Panc1 (cell line): ENCODE measurements at regions not wholly inside any gene's neighbourhood (a gene's known extent, or its start where the extent isn't known, plus 50 kb on each side); places are given as distances from the start of the nearest gene placed in this dataset.

ENCODE experiments used
- TF ChIP-seq, protein P1 (sequence below): fragments of 450-650 bp; IDR thresholded peaks from 2 replicates; pipeline ENCODE4 v1.5.1; 2017; ENCODE audit warnings: mild to moderate bottlenecking
- TF ChIP-seq, protein P2 (sequence below), 2 experiments: IDR thresholded peaks; 2 replicates each; pipeline ENCODE4 v1.6.1; 2011 to 2012; ENCODE audit warnings: low read depth in 2 of 2, control low read depth in 1 of 2, low read length in 1 of 2, mild to moderate bottlenecking in 1 of 2, moderate library complexity in 1 of 2; ENCODE audit not compliant: insufficient read depth in 1 of 2

DNA sequence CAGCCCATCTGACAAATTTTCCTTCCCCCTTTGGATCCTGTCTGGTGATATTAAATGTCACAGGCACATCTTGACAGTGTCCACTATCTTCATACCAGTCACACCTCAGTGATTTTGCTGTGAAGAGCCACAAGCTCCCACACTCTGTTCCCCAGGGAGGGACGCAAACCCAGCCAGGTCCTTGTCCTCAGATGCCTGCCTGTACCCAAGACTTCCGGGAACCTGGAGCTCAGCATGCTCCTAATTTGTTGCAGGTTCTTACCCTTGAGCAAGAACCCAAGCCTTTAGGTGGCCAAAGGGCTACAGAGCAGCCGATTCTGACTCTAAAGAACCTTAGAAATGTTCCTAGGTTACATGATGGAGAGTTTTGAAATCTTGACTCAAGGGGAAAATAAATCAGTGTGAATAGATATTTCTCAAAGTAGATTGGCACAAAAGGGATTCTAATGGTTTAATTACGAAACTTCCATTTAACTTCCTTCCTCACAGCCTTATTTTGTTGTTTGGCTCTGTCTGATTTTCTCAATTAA lies 66.2 kb upstream of the MTHFD1L start:
- TF ChIP-seq, protein P1, sequence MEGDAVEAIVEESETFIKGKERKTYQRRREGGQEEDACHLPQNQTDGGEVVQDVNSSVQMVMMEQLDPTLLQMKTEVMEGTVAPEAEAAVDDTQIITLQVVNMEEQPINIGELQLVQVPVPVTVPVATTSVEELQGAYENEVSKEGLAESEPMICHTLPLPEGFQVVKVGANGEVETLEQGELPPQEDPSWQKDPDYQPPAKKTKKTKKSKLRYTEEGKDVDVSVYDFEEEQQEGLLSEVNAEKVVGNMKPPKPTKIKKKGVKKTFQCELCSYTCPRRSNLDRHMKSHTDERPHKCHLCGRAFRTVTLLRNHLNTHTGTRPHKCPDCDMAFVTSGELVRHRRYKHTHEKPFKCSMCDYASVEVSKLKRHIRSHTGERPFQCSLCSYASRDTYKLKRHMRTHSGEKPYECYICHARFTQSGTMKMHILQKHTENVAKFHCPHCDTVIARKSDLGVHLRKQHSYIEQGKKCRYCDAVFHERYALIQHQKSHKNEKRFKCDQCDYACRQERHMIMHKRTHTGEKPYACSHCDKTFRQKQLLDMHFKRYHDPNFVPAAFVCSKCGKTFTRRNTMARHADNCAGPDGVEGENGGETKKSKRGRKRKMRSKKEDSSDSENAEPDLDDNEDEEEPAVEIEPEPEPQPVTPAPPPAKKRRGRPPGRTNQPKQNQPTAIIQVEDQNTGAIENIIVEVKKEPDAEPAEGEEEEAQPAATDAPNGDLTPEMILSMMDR, result no peak
- TF ChIP-seq, protein P2, sequence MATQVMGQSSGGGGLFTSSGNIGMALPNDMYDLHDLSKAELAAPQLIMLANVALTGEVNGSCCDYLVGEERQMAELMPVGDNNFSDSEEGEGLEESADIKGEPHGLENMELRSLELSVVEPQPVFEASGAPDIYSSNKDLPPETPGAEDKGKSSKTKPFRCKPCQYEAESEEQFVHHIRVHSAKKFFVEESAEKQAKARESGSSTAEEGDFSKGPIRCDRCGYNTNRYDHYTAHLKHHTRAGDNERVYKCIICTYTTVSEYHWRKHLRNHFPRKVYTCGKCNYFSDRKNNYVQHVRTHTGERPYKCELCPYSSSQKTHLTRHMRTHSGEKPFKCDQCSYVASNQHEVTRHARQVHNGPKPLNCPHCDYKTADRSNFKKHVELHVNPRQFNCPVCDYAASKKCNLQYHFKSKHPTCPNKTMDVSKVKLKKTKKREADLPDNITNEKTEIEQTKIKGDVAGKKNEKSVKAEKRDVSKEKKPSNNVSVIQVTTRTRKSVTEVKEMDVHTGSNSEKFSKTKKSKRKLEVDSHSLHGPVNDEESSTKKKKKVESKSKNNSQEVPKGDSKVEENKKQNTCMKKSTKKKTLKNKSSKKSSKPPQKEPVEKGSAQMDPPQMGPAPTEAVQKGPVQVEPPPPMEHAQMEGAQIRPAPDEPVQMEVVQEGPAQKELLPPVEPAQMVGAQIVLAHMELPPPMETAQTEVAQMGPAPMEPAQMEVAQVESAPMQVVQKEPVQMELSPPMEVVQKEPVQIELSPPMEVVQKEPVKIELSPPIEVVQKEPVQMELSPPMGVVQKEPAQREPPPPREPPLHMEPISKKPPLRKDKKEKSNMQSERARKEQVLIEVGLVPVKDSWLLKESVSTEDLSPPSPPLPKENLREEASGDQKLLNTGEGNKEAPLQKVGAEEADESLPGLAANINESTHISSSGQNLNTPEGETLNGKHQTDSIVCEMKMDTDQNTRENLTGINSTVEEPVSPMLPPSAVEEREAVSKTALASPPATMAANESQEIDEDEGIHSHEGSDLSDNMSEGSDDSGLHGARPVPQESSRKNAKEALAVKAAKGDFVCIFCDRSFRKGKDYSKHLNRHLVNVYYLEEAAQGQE (IDR thresholded peaks at IDR 0.05; ENCODE audit: insufficient read depth in 1 of 2, low read depth in 2 of 2, low read length in 1 of 2), result no peak
